A549 (cell line): ENCODE measurements at regions not wholly inside any gene's neighbourhood (a gene's known extent, or its start where the extent isn't known, plus 50 kb on each side); places are given as distances from the start of the nearest gene placed in this dataset.

Experiments used
- CTCF ChIP-seq: fragments of >200 bp; sonication (Bioruptor Twin); formaldehyde crosslinking; IDR thresholded peaks from 3 replicates; pipeline ENCODE4 v1.5.1; 2016
- JUN ChIP-seq, 2 experiments: fragments of >200 bp; sonication (Bioruptor Twin); formaldehyde crosslinking; IDR thresholded peaks; 2 replicates in 1 of 2; 3 replicates in 1 of 2; pipeline ENCODE4 v1.6.1; 2016 to 2017
- KDM1A ChIP-seq: fragments of 200-600 bp; sonication (generic); IDR thresholded peaks from 2 replicates; pipeline ENCODE4 v1.6.1; 2016; ENCODE audit warnings: low read depth, mild to moderate bottlenecking
- MAX ChIP-seq: IDR thresholded peaks from 2 replicates; pipeline ENCODE4 v1.6.1; 2012
- MAZ ChIP-seq: fragments of 150-350 bp; IDR thresholded peaks from 2 replicates; pipeline ENCODE4 v1.6.1; 2014; ENCODE audit warnings: antibody characterized with exemption, low read depth, low read length, borderline replicate concordance
- NR3C1 ChIP-seq: fragments of >200 bp; sonication (Bioruptor Twin); formaldehyde crosslinking; IDR thresholded peaks from 3 replicates; pipeline ENCODE4 v1.6.1; 2017
- POLR2A ChIP-seq: IDR thresholded peaks from 2 replicates; pipeline ENCODE4 v1.6.1; 2012; ENCODE audit warnings: mild to moderate bottlenecking, low read length
- RFX5 ChIP-seq: fragments of 450-650 bp; IDR thresholded peaks from 2 replicates; pipeline ENCODE4 v1.7.1; 2014; ENCODE audit warnings: antibody characterized with exemption, mild to moderate bottlenecking, moderate library complexity
- RNF2 ChIP-seq: fragments of 200-600 bp; sonication (generic); IDR thresholded peaks from 2 replicates; pipeline ENCODE4 v1.6.1; 2016; ENCODE audit warnings: low read depth, mild to moderate bottlenecking, antibody characterized with exemption, moderate library complexity, borderline replicate concordance
- SMC3 ChIP-seq: fragments of >200 bp; sonication (Bioruptor Twin); formaldehyde crosslinking; IDR thresholded peaks from 3 replicates; pipeline ENCODE4 v1.6.1; 2018; ENCODE audit warnings: inconsistent platforms
- ZNF302 ChIP-seq: fragments of 250-450 bp; sonication (Bioruptor Pico); IDR thresholded peaks from 2 replicates; pipeline ENCODE4 v1.9.0; 2021; ENCODE audit warnings: inconsistent platforms, mild to moderate bottlenecking, moderate library complexity

- TF ChIP-seq NR3C1 = no peak
- no peak for TF ChIP-seq CTCF
- no peak for TF ChIP-seq MAX
- TF ChIP-seq POLR2A = no peak
- TF ChIP-seq MAZ = no peak
- TF ChIP-seq ZNF302 (CRISPR knock-in tag) = no peak
- no peak for TF ChIP-seq RFX5
- no peak for TF ChIP-seq KDM1A
- TF ChIP-seq RNF2 = no peak
- TF ChIP-seq SMC3 = no peak
- no peak for TF ChIP-seq JUN (IDR thresholded peaks at IDR 0.05)
Observed at GRCh38 chr12:89828575-89828974, 119.9 kb upstream of the ATP2B1 start.
